ENCODE measurements at regions not wholly inside any gene's neighbourhood (a gene's known extent, or its start where the extent isn't known, plus 50 kb on each side); places are given as distances from the start of the nearest gene placed in this dataset.
"Not testable (repeated sequence)": the region's sequence is repeated elsewhere in the genome, so short reads cannot be mapped to it uniquely, and the experiment has no call there.

DNA sequence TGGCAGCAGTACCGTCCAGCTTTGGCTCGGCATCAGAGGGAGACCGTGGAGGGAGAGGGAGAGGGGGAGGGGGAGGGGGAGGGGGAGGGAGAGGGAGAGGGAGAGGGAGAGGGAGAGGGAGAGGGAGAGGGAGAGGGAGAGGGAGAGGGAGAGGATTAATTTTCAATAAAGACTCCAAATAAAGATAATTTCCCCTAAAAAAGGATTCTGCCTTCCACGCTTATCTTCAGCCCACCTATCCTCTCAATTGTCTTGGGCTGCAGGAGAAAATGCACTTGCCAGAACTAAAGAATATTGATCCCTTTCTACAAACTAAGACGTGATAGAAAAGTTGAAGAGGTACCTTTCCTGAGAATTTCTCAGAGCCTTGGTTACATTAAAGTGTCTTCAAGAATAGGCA, 206.9 kb upstream of the CBLB start:
- DNase-seq (ENCODE audit: low read depth in 2 of 2), result not testable (repeated sequence)

DNA sequence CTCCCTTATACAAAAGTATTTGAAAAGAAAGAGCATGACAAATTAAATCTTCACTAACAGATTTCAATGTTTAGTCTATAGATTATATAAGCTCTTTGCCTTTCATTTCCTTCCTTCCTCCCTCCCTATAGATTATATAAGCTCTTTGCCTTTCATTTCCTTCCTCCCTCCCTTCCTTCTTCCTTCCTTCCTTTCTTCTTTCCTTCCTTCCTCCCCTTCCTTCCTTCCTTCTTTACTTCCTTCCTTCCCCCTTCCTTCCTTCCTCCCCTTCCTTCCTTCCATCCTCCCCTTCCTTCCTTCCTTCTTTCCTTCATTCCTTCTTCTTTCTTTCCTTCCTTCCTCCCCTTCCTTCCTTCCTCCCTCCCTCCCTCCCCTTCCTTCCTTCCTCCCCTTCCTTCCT, 209.8 kb upstream of the CBLB start:
- DNase-seq (ENCODE audit: low read depth in 2 of 2), result no peak

DNA sequence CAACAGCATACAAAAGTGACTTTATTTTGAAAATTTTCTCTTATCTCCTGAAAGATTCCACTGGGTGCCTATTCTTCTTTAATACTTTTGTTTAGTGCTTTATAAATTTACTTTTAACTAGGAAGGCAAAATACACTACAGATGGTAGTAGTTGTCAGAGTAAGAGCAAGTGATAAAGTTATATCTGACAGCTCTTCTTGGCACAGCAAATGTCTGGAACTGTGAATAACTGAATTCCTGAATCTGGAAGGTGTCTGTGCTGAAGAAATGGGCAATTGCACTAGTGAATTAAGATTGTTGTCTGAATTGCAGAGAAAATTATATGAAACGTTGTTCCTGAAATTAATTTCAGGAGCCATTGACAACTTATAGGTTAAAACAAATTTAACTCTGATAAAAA, 213.8 kb upstream of the CBLB start:
- no peak for DNase-seq (ENCODE audit: low read depth in 2 of 2)

DNA sequence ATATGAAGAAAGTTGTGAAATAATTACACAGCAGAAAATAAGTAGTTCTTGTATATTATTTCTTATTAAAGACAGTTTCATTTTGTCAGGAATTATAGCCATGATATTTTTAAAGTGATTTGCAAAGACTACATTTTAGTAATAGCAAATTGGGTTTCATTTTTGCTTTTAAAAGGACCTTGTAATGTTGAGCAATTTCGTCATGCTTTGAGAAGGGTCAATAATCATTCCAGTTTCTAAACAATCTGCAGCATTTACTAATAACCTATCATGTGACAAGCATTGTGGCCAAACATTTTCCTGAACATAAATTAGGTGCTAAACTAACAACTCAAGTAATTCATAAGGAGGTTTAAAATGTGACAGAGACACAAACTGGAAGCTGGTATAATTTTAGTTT, 214.4 kb upstream of the CBLB start:
- no peak for DNase-seq (ENCODE audit: low read depth in 2 of 2)

DNA sequence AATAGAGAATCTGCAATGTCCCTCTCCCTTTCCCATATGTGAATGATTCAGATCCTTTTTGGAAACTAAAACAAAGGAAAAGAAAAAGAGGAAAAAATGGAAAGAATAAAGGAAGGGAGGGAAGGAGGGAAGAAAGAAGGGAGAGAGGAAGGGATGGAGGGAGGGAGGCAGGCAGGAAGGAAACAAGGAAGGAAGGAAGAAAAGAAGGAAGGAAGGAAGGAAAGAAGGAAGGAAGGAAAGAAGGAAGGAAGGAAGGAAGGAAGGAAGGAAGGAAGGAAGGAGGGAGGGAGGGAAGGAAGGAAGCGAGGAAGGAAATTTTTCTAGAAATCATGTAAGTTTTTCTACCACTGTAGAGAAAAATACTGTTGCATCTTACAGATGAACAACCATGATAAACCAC, 215.0 kb upstream of the CBLB start:
- no peak for DNase-seq (ENCODE audit: low read depth in 2 of 2)

DNA sequence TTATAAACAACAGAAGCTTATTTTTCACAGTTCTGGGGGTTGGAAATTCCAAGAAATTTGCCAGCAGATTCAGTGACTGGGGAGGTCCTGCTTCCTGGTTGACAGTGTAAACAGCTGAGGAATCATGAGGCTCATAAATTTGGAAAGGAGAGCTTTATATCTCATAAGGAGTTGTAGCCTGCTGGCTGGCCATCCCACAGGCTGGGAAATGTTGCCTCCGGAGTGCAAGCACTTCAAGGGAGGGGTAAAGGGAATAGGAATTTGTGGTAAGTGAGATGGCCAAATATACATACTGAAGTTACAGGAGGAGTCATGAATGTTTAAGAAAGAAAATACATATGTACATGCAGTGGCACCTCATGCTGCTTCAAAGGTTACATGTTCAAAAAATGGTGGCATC, 217.2 kb upstream of the CBLB start:
- DNase-seq (ENCODE audit: low read depth in 2 of 2), result no peak

DNA sequence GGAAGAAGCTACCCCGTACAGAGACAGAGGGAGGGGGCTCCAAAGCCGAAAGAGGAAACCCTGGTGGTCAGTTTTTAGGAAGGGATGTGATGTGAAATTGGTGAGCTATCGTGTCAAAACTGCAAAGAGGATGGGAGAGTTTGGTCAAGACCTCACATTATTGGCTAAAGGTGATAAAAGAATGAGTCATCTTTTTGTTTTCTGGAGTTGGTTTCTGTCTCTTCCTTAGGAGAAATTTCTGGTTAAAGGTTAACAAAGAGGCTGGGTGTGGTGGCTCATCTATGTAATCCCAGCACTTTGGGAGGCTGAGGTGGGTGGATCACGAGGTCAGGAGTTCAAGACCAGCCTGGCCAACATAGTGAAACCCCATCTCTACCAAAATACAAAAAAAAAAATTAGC, 217.8 kb upstream of the CBLB start:
- no peak for DNase-seq (ENCODE audit: low read depth in 2 of 2)

DNA sequence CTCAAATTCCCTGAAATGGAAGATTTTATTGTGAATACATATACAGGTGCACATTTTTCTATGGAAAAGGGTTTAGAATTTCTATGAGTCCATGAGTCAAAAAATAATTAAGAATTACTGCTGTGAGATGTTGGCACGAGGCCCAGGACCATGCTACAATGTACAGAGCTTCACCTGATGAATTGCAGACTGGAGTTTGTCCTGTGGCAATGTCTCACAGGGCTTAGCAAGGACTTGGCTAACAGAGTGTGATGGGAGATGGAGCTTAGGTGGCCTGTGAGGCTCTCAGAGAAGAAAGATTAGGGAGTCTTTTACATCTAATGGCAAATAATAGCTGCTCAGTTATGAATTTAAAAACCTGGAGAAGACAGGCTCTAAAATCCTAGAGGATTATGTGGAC, 219.5 kb upstream of the CBLB start:
- no peak for DNase-seq (ENCODE audit: low read depth in 2 of 2)

DNA sequence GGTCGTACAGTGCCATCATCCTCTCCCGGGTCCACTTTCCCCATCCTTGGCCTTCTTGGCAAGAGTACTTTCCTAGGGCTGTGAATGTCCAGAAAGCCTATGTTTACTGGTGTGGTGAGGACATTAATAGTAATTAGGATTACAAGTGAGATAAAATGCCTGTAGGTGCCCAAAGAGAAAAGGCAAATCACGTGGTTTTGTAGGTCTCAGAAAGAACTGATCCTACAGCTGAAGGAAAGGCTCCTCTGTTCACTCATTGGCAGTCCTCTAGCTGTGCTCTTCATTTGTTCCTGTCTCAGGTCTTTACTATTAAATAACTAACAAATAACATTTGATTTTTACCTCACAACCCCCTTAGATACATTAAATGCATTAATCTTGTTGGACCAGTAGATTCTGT, 220.1 kb upstream of the CBLB start:
- no peak for DNase-seq (ENCODE audit: low read depth in 2 of 2)

DNA sequence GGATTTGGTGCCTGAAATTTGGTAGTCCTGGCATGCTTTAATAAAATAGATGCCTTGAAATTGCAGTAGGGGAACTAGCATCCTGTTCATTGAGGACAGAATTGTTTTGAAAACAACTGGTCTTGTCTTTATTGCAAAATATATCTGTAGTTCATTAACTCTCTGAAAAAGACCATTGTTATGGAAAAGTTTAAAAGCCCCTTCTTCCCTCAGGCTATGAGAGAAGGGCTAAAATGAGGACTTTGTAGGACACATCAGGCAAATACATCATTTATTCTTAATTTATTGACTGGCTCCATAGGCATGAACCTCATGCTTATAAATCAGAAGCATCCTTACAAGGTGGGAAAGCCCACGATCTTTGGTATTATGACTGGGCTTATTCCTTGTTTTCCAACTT, 221.0 kb upstream of the CBLB start:
- no peak for DNase-seq (ENCODE audit: low read depth in 2 of 2)

DNA sequence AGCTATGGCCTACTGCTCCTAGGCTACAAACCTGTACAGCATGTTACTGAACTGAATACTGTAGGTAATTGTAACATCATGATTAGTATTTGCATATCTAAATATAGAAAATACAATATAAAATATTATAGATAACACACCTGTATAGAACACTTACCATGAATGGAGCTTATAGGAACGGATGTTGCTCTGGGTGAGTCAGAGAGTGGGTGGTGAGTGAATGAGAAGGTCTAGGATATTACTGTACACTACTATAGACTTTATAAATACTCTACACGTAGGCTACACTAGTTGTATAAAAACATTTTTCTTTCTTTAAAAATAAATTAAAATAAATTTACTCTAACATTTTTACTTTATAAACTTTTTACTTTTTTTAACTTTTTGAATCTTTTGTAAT, 224.0 kb upstream of the CBLB start:
- no peak for DNase-seq (ENCODE audit: low read depth in 2 of 2)

DNA sequence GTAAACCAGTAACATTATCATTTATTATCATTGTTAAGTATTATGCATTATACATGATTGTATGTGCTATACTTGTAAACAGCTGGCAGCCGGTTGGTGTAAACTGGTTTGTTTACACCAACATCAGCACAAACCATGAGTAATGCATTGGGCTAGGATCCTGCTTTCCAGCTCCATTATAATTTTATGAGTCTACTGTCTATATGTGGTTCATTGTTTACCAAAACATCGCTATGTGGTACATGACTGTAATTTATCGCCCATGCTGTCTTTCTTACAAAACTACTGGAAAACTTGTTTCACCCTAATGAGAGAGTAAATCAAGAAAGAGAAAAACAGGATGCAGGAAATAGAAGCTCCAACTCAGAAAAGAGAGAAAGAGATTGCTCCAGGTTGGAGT, 224.8 kb upstream of the CBLB start:
- no peak for DNase-seq (ENCODE audit: low read depth in 2 of 2)

DNA sequence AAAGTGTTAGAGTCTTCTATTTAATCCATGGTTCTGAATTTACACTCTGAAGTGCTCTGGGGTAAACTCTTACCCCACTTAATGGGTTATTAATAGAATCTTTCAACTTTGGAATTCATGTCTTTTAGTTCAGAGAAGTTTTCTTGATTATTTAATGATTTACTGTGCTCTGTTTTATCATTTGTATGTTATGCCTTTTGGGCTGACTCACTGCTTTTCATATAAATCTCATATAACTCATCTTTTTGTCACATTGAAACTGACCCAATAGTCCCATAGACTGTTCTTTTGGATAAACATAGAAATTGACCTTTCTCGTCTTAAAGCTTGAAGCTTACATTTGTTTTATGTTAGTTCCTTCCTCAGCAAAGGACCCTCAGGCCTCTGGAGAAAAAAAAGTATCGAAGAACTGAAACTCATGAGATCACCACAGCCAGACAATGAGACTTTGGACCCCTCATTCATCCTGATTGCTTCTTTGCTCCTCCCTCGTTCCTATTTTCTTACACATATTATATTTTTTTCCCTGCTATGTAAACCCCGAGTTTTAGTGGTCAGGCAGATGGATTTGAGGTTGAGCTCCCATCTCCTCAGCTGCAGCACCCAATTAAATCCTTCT, 229.1 kb upstream of the CBLB start:
- DNase-seq (ENCODE audit: low read depth in 2 of 2), result no peak

DNA sequence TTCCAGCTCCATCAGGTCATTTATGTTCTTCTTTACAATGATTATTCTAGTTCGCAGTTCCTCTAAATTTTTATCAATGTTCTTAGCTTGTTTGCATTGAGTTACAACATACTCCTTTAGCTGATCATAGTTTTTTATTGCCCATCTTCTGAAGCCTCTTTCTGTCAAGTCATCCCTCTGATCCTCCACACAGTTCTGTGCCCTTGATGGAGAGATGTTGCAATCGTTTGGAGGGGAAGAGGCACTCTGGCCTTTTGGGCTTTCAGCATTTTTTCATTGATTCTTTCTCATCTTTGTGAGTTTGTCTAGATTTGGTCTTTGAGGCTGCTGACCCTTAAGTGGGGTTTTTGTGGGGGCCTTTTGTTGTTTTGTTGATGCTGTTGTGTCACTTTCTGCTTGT, 234.6 kb upstream of the CBLB start:
- DNase-seq (ENCODE audit: low read depth in 2 of 2), result no peak

DNA sequence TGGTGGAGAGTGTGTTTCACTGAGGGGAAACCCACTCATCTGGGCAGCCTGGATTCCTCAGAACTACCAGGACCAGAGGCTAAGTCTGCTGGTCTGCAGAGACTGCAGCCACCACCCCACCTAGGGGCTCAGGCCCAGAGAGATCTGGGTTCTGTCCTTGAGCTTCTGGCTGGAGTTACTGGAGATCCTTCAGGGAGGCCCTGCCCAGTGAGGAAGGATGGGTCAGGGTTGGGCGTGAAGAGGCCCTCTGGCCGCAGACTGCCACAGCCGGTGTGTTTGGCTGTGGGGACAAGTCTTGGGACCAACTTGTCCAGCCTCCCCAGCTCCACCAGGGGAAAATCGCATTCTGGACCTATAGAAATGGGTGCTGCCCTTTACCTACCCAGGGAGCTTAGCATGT, 235.3 kb upstream of the CBLB start:
- DNase-seq (ENCODE audit: low read depth in 2 of 2), result no peak

DNA sequence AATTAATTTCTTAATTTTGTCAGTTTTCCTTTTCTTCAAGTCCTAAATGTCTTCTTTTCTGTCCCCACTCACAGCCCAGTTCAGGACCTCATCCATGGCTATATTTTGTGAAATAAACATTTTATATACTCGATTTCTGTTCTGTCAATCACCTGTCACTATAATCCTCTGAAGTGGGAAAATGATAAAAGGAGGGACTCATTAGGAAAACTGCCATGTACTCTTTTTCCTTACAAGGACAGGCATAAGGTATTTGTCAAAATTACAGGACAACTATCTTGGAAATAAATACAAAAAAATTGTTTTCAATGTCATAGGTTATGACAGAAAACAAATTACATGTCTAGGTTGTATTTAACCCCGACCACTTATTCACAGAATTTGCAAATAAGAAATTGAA, 240.1 kb upstream of the CBLB start:
- DNase-seq (ENCODE audit: low read depth in 2 of 2), result no peak

DNA sequence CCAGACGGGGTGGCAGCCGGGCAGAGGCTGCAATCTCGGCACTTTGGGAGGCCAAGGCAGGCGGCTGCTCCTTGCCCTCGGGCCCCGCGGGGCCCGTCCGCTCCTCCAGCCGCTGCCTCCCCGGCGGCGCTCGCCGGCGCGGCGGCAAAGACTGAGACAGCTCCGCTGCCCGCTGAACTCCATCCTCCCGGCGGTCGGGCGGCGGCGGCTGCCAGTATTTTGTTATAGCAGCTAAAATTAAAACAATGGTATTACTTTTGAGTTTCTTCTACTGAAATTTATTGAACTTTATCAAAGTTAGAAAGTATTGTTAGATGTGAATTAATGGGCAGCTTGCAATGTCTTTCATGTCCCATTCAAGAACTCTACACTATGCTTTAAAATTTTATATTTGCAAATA, 243.7 kb upstream of the CBLB start:
- not testable (repeated sequence) for DNase-seq (ENCODE audit: low read depth in 2 of 2)

DNA sequence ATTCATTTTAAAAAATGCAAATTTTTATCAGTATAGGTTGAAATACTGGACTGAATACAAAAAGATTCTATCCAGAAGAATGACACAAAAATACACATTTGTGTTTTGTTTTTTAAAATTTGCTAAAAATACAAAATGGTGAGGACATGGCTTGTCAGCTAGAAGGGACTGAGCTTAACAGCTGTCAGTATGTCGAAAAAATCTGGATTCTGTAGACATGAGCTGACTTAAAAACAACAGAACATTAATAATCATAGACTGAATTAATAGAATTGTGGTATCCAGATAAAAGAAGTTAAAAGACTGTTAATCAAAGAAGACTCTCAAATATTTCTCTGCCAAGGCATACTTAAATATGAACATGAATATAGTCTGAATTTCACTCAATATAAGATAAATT, 244.9 kb upstream of the CBLB start:
- DNase-seq (ENCODE audit: low read depth in 2 of 2), result no peak

DNA sequence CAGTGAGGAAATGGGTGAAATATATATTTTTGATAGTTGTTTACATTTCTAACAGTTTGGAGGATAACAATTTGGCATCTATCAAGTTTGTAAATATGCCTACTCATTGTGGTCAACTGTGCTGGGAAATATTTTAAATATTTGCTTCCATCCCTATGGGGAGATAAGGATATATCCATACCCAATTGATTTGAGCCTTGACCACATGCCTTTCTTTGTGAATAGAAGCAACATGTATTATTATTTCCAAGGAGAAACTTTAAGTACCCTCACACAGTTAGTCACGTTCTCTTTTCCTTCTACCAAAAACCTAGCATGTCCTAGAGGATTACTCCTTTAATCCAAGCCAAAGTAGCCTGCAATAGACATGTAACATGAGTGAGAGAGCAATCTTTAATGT, 245.4 kb upstream of the CBLB start:
- no peak for DNase-seq (ENCODE audit: low read depth in 2 of 2)

DNA sequence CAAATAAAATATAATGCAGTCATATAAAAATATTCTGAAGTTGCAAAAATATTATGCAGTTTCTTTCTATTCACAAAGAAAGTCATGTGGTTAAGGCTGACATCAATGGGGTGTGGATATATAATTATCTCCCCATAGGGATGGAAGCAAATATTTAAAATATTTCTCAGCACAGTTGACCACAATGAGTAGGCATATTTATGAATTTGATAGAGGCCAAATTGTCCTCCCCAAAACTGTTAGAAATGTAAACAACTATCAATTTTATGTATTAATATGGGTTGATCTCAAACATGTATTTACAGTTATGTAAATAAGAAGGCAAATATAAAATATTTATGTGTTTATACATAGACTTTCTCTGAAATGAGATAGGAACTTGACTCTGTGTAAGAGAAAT, 246.0 kb upstream of the CBLB start:
- no peak for DNase-seq (ENCODE audit: low read depth in 2 of 2)

DNA sequence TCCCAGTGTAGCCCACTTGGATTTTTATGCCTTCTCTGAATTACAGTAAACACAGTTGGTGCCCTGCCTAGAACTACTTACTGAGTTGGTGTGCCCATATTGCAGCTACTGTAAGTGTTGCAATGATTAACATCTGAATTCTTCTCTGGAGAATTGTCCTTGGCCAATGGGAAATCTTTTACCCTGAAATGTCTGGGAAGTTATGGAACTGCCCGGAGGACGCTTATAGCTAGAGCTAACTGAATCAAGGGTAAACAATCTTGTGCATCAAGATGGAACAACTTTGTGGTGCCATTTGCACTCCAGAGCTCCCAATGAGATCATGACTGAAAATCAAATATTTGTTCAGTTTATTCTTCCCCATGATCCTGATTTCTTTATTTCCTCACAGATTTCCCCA, 246.7 kb upstream of the CBLB start:
- DNase-seq (ENCODE audit: low read depth in 2 of 2), result no peak

DNA sequence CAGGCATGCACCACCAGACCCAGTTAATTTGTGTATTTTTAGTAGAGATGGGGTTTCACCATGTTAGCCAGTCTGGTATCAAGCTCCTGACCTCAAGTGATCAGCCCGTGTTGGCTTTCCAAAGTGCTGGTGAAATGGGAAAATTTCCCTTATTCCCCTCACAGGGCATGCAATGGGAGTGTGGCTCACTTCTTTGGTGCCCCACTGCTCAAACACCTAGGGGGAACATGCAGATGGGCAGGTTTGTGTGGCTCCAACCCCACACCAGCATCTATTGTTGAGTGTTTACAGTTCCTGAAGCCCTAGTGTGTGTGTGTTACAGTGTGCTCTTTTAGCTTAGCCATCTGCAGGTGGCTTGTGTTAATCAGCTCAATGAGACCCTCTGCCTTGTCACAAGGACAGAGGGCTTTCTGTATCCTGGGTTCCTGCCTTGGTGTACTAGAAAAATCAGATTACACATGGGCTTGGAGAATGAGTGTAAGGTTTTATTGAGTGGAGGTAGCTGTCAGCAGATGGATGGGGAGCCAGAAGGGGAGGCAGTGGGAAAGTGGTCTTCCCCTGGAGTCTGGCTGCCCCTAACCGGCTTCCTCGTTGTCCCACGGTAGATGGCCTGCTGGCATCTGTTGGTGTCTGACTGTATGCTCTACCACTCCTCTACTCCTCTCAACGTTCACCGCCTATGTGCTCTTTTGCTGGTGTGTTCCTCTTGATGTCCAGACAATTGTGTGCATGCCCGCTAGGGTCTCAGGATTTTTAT, 248.1 kb upstream of the CBLB start:
- no peak for DNase-seq (ENCODE audit: low read depth in 2 of 2)

DNA sequence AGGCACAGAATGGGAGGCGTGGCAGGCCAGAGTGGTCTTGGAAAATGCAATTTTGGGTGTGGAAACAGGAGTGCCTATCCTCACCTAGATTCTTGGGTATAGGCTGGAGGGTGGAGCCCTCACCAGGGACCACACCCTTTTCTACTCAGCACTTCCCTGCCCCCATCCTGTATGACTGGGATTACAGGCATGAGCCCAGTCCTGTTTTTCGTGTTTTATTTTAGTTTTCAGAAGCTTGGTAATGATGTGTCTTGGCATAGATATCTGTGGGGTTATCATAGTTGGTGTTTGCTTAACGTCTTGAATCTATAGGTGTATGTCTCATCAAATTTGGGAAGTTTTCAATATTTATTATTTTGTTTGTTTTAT, 248.7 kb upstream of the CBLB start:
- DNase-seq (ENCODE audit: low read depth in 2 of 2), result no peak

DNA sequence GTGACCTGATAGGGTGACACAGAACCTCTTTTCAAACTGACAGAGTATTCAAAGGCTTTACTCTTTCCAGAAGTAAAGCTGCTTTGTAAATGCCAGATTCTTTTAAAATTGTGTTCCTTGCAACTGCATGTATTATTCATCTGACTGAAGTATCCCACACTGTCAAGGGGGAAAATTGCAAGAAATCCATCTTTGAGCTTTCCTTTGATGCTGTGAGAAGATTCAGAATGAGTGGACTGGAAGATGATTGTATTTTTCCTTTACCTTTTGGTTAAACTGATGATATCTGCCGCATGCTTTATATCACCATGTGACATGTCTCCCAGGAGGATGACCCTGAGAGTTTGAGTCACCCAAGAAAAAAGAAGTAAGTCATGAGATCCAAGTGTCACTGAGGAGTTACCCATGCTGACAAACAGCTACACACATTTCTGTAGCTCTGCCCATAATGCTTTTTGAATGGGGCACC, 250.8 kb upstream of the CBLB start:
- DNase-seq (ENCODE audit: low read depth in 2 of 2), result no peak

Measured in fibroblast of skin of left quadriceps (primary cell).